A172 (cell line): ENCODE measurements at regions not wholly inside any gene's neighbourhood (a gene's known extent, or its start where the extent isn't known, plus 50 kb on each side); places are given as distances from the start of the nearest gene placed in this dataset.
A peak's percentile ranks its signal among the peaks of the same experiment; 100 is the strongest.

Experiments
- DNase-seq: peaks from one replicate; pipeline ENCODE4 v3.0.0-alpha.2; 2015; ENCODE audit warnings: low spot score

DNA sequence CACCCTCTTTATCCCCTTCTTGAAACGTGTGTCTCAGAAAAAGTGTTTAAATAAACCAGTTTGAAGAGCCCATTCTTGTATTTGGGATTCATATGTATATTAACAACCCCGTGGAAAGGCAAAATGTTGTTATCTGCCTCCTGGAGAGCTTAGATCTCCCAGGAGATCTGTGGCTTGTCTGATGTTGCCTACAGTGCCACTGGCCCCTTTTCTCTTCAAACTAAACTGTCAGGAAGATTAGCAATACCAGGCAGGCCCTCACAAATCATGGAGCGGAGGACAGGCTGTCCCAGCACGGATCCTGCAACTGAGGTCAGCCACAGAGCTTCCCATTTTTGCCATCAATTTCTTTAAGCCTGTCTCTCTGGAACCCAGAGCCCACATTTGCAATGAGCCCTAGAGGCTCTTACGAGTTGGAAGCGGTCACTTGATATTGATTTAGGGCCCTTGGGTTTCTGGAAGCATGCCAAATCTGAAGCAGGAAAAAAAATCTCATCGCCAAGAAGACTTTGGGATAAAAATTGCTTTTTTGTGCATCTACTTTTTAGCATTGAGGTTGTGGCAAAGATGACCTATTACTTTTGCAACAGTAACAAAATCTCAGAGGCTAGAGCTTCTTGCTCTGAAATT, 234.1 kb downstream of the OPA1 start:
- DNase-seq = no peak

DNA sequence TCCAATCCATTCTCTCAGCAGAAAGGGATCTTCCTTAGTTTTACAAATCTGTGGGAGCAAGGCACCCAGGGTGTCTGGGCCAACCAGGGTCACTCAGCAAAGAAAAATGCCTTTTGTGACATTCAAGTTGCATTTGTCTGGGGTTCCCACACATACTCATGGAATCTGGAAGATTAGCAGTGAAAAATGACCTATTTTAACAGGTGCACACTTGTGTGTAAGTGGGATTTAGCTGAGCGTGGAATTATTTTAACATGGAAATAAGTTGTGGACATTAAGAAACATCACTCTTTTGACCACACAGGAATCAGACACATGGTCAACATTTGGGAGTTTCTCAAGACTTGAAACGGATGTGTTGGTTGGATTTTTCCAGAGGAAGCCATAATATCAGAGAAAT, 234.9 kb downstream of the OPA1 start:
- no peak for DNase-seq

GRCh38 chr3:193828477-193828876, 235.5 kb downstream of the OPA1 start:
- no peak for DNase-seq

DNA sequence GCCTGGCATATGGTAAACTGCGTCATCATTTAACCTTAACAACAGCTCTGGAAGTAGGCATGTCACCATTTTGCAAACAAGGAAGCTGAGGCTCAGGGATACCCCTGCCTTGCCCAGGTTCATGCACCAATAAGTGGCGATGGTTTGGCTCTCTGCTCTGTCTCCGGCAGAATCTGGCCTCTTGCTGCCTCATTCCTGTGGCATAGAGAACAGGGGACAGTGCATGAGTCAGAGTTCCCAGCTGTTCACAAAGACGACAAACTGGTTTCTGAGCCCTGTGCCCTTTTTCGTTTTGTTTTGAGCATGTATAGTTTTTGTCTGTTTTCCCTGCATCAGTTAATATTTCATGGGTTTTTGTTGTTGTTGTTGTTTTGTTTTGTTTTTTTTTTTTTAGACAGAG, 236.8 kb downstream of the OPA1 start:
- peak; percentile 86 for DNase-seq

DNA sequence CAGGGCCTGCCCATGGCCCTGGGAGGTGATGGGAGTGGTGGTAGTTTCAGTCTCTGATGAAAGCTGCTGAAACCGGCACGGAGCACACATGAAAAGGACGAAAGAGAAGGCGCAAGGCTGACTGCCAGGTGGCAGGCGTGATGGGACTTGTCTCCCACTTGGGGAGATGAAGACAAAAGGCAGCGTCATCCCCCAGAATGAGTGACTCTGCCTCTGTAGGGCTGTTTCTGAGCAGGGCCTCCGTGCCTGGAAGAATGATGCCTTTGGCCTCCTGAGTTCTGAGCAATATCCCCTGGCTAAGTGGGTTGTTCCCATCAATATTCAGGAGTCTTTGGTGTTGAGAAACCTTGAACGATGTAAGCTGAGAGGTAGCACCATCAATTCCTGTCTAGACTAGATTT, 237.8 kb downstream of the OPA1 start:
- no peak for DNase-seq

DNA sequence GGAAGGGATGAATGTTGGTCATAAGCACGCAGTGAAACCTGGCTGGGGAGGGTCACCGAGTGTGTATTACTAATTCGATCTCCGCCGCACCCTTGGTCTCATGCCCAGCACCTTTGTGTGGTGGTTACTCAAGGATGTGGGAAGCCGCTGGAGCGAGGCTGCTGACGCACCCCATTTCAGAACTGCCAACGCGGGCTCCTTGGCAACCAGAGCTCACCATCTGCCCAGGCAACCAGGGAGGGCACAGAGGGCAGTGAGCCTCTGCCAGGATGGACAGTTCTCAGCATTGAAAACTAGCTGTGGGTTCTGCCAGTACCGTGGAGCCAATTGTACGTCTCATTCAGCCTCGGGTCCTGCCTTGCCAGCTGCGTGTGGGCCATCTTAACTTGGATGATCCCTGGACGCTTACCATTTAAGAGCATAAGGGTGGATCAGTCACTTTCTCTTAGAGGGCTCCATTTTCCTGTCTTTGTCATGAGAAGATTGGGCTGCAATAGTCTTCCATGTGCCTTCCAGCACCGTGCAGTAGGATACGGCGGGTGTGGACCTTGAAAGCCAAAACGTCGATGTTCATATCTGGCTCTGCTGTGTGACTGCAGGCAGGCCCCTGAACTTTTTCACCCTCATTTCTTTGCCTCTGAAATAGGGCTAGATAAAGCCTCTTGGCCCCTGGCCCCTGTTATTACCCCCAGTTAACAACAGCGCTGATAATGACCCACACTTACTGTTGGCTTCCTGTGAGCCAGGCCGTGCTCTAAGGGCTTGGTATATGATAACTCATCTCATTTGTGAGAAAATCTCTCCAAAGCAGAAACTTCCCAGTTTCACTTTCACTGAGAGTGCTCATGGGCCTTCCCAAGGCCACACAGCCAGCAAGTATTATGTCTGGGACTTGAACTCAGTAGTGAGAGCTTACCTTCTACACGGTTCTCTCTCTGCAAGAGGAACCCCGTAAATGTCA, 238.8 kb downstream of the OPA1 start:
- DNase-seq = peak; percentile 95

GRCh38 chr3:193832833-193833413, 239.9 kb downstream of the OPA1 start:
- no peak for DNase-seq

- no peak for DNase-seq
Observed at GRCh38 chr3:193833592-193833991, 240.6 kb downstream of the OPA1 start.

- DNase-seq = no peak
Observed at GRCh38 chr3:193835414-193835813, 242.4 kb downstream of the OPA1 start.

GRCh38 chr3:193836511-193836910, 243.5 kb downstream of the OPA1 start:
- DNase-seq = no peak

DNA sequence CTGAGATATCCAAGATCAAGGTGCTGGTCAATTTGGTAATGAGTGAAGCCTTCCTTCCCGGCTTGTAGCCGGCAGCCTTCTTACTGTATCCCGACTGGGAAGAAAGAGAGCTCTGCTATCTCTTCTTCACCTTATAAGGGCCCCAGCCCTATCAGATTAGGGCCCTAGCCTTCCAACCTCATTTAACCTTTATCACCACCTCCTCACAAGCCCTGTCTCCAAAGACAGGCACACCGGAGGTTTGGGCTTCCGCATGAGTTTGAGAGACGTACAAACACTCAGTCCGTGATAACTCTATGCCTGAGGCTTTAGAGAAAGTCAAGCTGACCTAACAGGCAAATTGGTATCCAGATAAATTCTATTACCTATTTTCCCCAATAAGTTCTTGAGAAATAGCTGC, 243.9 kb downstream of the OPA1 start:
- DNase-seq = no peak

DNA sequence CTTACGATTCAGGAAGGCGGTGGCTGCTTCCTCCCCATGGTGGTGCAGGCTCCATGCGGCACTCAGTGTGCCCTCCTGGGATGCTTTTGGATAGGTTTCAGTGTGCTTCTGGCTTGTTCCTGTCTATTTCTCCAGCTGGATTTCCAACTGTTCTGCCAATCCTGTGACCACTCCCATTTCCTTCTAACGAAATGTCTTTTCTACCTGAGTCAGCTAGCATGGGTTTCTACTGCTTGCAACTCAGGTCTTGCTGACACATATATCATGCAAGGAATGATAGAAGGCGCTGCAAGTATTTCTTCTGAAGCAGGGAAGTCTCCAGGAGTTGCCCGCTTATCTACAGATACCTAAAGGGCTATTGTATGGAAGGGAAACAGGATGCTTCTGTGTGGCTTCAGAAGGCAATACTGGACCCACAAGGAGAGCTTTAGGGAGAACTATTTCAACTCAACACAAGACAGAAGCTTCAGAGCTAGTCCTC, 244.4 kb downstream of the OPA1 start:
- no peak for DNase-seq

GRCh38 chr3:193840111-193840641, 247.2 kb downstream of the OPA1 start:
- DNase-seq = no peak

DNA sequence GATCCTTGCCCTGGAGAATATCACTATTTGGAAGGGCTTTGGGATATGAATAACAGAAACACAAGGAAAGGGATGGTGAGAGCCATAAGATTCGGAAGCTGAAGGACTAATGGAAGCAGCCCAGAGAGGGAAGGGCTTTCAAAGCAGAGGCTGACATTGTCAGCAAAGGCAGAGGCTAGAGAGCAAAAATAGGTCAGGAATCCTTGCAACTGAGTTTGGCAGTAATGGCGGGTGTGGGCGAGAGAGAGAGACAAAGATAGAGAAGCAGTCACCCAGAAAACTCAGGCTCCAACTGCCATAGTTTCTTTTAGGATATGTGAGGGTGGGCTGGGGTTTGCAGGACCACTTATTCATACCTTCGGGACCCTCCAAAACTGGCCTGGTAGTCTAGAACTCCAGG, 248.6 kb downstream of the OPA1 start:
- DNase-seq = no peak

GRCh38 chr3:193842029-193842798, 249.2 kb downstream of the OPA1 start:
- no peak for DNase-seq

- DNase-seq = no peak
Observed at GRCh38 chr3:193842832-193843473, 249.9 kb downstream of the OPA1 start.

DNA sequence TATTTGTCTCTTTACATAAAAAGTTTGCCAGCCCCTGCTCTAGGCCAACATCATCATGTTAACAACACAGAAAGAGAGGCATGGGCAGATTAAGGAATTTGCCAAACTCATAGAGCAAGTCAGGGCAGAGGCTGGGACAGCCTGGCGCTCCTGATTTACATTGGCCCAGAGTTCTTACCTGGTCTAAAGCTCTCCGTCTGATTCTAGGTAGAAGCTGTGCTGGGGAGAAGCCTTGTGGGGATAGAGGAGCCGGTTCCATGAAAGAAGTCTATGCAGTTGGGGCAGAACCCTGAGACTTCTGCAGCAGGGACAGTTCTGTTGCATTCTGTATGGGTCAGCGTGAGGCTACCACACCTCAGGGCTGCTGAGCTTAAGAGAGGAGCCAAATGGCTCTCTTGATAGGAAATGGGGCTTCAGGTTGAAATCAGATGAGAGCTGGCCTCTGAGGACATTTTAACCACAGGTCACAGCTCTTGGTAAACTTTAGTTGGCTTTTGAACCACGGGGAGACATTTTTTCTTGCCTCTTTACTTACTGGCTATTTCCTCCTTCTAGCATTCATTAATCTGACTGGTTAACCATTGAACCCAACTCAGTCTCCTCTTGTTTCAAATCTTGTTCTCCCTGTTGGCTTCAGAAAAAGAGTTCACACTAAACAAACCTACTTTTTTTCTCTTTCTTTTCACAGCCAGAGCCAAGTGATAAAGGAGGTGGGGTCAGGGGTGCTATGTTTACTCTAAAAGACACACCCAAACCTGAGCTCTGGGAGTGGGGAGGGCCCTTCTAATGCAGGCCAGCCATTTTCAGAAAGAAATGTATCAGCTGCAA, 250.7 kb downstream of the OPA1 start:
- no peak for DNase-seq

DNA sequence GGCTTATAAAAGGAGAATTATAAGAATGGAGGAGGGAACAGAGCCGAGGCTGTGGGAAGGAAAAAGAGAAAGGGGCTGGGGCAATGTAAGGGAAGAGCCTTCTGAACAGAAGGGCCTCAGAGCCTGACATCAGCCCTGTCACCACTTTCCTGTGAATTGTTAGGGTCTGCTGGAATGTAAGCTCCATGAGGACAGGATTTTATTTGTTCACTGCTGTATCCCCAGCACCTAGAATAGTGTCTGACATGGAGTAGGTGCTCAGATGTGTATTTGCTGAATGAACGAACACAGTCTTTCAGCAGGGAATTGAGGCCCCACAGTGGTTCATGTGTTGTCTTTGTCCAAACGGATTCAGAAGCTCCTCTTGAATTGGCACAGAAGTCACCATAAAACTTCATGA, 251.5 kb downstream of the OPA1 start:
- no peak for DNase-seq

DNA sequence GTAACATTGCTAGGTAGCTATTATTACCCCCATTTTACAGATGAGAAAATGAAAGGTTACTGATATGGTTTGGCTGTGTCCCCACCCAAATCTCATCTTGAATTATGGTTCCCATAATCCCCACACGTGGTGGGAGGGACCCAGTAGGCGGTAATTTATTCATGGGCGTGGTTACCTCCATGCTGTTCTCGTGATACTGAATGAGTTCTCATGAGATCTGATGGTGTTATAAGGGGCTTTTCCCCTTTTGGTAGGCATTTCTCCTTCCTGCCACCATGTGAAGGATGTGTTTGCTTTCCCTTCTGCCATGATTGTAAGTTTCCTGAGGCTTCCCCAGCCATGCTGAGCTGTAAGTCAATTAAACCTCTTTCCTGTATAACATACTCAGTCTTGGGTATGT, 252.1 kb downstream of the OPA1 start:
- no peak for DNase-seq

DNA sequence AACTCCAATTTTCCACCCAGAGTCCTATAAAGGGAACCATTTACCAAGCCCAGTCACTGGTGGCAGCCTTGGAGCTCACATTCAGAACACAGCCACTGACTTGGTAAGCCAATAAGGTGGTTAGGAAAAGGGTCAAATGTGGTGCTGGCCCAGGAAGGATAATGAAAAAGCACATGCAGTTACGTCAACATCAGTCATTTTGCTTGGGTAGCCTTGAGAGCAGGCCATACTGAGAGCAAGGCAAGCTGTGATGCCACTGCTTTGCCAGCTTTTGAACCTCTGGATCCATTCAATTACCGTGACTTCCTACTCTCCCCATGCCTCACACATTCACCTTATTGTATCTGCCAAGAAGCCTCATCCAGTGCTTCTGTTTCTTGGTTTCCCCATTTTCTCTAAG, 253.6 kb downstream of the OPA1 start:
- no peak for DNase-seq
